Loucy (cell line): ENCODE measurements at regions not wholly inside any gene's neighbourhood (a gene's known extent, or its start where the extent isn't known, plus 50 kb on each side); places are given as distances from the start of the nearest gene placed in this dataset.

Source experiments
- EZH2phosphoT487 ChIP-seq: fragments of 200-600 bp; IDR thresholded peaks from 2 replicates; pipeline ENCODE4 v1.6.1; 2018; ENCODE audit warnings: antibody characterized with exemption, mild to moderate bottlenecking, moderate library complexity, borderline replicate concordance
- TF ChIP-seq, protein P1 (sequence below): fragments of 200-600 bp; sonication (generic); conservative IDR thresholded peaks from 2 replicates; pipeline ENCODE4 v1.5.1; 2014; ENCODE audit warnings: mild to moderate bottlenecking, antibody characterized with exemption, low read length

DNA sequence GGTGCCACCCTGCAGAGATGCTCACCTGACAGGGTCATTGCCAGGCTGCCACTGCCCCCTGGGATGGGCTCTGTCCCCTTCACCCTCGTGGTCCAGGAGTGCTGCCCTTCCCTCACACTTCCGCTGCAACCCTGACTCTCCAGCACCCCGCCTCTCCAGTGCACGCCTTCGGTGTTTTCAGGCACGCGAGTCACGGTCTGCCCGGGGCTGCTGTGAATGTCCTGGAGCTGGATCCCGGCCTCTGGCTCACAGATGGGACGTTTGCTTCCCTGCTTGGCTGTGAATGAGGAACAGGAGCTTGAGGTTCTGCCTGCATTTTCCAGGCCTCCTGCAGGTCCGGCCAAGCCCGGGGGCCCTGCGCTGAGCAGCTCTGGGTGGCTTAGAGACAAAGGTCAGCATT lies 343.4 kb downstream of the SMOC2 start:
- TF ChIP-seq, protein P1, sequence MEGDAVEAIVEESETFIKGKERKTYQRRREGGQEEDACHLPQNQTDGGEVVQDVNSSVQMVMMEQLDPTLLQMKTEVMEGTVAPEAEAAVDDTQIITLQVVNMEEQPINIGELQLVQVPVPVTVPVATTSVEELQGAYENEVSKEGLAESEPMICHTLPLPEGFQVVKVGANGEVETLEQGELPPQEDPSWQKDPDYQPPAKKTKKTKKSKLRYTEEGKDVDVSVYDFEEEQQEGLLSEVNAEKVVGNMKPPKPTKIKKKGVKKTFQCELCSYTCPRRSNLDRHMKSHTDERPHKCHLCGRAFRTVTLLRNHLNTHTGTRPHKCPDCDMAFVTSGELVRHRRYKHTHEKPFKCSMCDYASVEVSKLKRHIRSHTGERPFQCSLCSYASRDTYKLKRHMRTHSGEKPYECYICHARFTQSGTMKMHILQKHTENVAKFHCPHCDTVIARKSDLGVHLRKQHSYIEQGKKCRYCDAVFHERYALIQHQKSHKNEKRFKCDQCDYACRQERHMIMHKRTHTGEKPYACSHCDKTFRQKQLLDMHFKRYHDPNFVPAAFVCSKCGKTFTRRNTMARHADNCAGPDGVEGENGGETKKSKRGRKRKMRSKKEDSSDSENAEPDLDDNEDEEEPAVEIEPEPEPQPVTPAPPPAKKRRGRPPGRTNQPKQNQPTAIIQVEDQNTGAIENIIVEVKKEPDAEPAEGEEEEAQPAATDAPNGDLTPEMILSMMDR, result no peak
- no peak for TF ChIP-seq EZH2phosphoT487
